CD8-positive, alpha-beta memory T cell (primary cell): ENCODE measurements at regions not wholly inside any gene's neighbourhood (a gene's known extent, or its start where the extent isn't known, plus 50 kb on each side); places are given as distances from the start of the nearest gene placed in this dataset.

Experiments
- CTCF ChIA-PET: fragments of 350-600 bp; sonication (Branson Sonifier 250); formaldehyde crosslinking; loops from one replicate; lab custom pipeline; 2021; ENCODE audit warnings: antibody characterized with exemption; lab: Charles Lee
- POLR2A ChIA-PET: fragments of 350-600 bp; sonication (Branson Sonifier 250); formaldehyde crosslinking; loops from one replicate; lab custom pipeline; 2021; ENCODE audit warnings: antibody characterized with exemption; lab: Charles Lee
- DNase-seq, 5 donors: peaks; one replicate each; pipeline versions ENCODE4 v3.0.0 to v3.0.0-alpha.2; 2020 to 2022; ENCODE audit warnings: mixed read lengths in 1 of 5
- H3K27ac ChIP-seq: one replicate; pipeline ENCODE4 v1.7.0; 2013; ENCODE audit warnings: low read depth, mild to moderate bottlenecking, low read length, moderate library complexity
- H3K27me3 ChIP-seq: 2 replicates; pipeline ENCODE4 v1.7.0; 2013; ENCODE audit warnings: low read length, mild to moderate bottlenecking; ENCODE audit not compliant: insufficient read depth, poor library complexity, severe bottlenecking
- H3K36me3 ChIP-seq: 2 replicates; pipeline ENCODE4 v1.7.0; 2013; ENCODE audit warnings: mild to moderate bottlenecking, low read length, moderate library complexity; ENCODE audit not compliant: insufficient read depth
- H3K4me1 ChIP-seq: 2 replicates; pipeline ENCODE4 v1.7.0; 2013; ENCODE audit warnings: mild to moderate bottlenecking, low read length, moderate library complexity; ENCODE audit not compliant: insufficient read depth
- H3K4me3 ChIP-seq: 2 replicates; pipeline ENCODE4 v1.7.0; 2013; ENCODE audit warnings: mild to moderate bottlenecking, low read length
- H3K9me3 ChIP-seq: 2 replicates; pipeline ENCODE4 v1.7.0; 2013; ENCODE audit warnings: mild to moderate bottlenecking, low read length
- H3K27ac Mint-ChIP-seq, 8 donors: one replicate each; pipeline ENCODE4 v1.8.0; 2020 to 2021; ENCODE audit warnings: mixed read lengths in 8 of 8, mild to moderate bottlenecking in 6 of 8, inconsistent platforms in 3 of 8, moderate library complexity in 3 of 8
- H3K27me3 Mint-ChIP-seq, 2 donors: one replicate each; pipeline ENCODE4 v1.8.0; 2020 to 2021; ENCODE audit warnings: mixed read lengths in 2 of 2, mild to moderate bottlenecking in 1 of 2, moderate library complexity in 1 of 2
- H3K36me3 Mint-ChIP-seq, 3 donors: one replicate each; pipeline ENCODE4 v1.8.0; 2020 to 2021; ENCODE audit warnings: mixed read lengths in 3 of 3, inconsistent platforms in 1 of 3, mild to moderate bottlenecking in 1 of 3
- H3K4me1 Mint-ChIP-seq, 3 donors: one replicate each; pipeline ENCODE4 v1.8.0; 2020 to 2021; ENCODE audit warnings: mixed read lengths in 3 of 3, inconsistent platforms in 1 of 3, mild to moderate bottlenecking in 1 of 3
- H3K4me3 Mint-ChIP-seq, 7 donors: one replicate each; pipeline ENCODE4 v1.8.0; 2020 to 2021; ENCODE audit warnings: mixed read lengths in 7 of 7, mild to moderate bottlenecking in 6 of 7, moderate library complexity in 4 of 7, inconsistent platforms in 2 of 7
- H3K9me3 Mint-ChIP-seq, 5 donors: one replicate each; pipeline ENCODE4 v1.8.0; 2020 to 2022; ENCODE audit warnings: mixed read lengths in 5 of 5, mild to moderate bottlenecking in 3 of 5, moderate library complexity in 2 of 5, inconsistent platforms in 1 of 5

DNA sequence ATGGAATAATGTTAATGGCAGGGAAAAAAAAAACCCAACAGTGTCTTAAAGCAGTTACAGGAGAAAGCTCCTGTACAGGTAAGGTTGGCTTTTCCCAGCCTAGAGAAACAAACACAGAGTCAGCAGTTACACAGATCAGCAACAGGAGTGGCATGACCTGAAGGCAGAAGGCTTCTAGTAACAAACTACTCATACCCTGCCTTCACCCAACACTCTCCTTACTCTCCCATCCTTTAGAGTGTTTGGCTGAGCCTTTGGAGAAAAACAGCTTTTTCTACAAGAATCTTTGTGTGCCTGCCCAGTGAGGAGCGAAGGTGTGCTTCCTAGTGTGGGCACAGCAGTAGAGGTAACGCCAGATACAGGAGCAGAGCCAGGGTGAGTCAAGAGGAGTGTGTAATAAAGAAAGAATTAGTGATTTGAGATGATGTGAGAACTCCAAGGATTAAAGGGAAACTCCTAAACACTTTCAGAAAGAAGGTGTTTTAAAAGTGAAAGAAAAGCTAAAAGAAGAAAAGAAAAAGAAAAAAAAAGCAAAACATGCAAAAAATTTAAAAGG is 152.7 kb downstream of the POLR2M start:
- no peaks in the 10 kb centered on the region for H3K4me1 Mint-ChIP-seq
- Histone ChIP-seq H3K4me3 (no peak overlapping the region), H3K4me1 (no peaks in the 10 kb centered on the region), H3K36me3 (no peaks in the 10 kb centered on the region), H3K27me3 (no peaks in the 10 kb centered on the region), H3K27ac (no peak overlapping the region), H3K9me3 (no peaks in the 10 kb centered on the region)
- no peak for DNase-seq
- POLR2A ChIA-PET, result no interaction called here
- H3K27ac Mint-ChIP-seq, result peak overlapping the region in 1 of 8 donors; percentile 1
- CTCF ChIA-PET, result interaction anchor here (1.0 kb wide), 1 partner anchor 13 kb away, joined by 3 read pairs; no protein-coding TSS in a partner anchor
- no peak overlapping the region for H3K4me3 Mint-ChIP-seq
- no peaks in the 10 kb centered on the region for H3K9me3 Mint-ChIP-seq
- H3K27me3 Mint-ChIP-seq, result peaks cover 7 to 44% of the 10 kb centered on the region in 2 donors
- H3K36me3 Mint-ChIP-seq, result no peaks in the 10 kb centered on the region

DNA sequence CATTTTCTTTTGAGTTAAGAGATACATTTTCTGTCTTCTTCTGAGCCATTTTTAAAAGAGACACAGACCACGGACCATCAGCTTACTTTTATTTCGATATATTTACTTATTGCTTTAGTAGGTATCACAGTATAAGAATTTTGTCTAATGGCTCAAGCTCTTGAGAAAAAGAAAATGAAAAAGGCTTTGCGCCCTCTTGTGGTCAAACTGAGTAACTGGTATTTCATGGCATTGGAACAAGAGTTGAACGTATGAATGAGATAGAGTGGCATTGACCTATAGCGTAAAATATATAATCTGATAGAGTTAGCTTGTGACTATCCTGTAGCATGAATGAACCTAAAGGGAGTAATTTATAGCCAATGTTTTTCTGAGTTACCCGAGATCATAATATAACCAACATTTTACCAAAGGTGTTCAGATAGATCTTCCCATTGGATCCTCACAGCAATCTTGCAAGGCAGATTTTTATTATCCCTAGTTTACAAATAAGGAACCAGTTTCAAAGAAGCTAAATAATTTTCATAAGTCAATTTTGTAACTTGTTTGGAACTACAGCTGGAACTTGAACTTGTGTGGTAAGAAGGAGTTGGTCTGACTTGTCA is 154.6 kb downstream of the POLR2M start:
- no peaks in the 10 kb centered on the region for H3K36me3 ChIP-seq
- Mint-ChIP-seq H3K4me1 (no peaks in the 10 kb centered on the region), H3K9me3 (no peaks in the 10 kb centered on the region), H3K36me3 (no peaks in the 10 kb centered on the region), H3K4me3 (no peak overlapping the region), H3K27ac (no peak overlapping the region), H3K27me3 (peaks cover 10 to 47% of the 10 kb centered on the region in 2 donors)
- H3K4me1 ChIP-seq, result no peaks in the 10 kb centered on the region
- H3K27me3 ChIP-seq, result no peaks in the 10 kb centered on the region
- no peak overlapping the region for H3K4me3 ChIP-seq
- no peak overlapping the region for H3K27ac ChIP-seq
- H3K9me3 ChIP-seq, result no peaks in the 10 kb centered on the region
- CTCF ChIA-PET, result interaction anchor here (0.9 to 2.1 kb wide), 11 partner anchors 8 to 301 kb away, joined by 3 to 8 read pairs (median 4); no protein-coding TSS in a partner anchor
- POLR2A ChIA-PET, result no interaction called here
- peak in 2 of 5 donors; percentile 11 to 28 for DNase-seq

DNA sequence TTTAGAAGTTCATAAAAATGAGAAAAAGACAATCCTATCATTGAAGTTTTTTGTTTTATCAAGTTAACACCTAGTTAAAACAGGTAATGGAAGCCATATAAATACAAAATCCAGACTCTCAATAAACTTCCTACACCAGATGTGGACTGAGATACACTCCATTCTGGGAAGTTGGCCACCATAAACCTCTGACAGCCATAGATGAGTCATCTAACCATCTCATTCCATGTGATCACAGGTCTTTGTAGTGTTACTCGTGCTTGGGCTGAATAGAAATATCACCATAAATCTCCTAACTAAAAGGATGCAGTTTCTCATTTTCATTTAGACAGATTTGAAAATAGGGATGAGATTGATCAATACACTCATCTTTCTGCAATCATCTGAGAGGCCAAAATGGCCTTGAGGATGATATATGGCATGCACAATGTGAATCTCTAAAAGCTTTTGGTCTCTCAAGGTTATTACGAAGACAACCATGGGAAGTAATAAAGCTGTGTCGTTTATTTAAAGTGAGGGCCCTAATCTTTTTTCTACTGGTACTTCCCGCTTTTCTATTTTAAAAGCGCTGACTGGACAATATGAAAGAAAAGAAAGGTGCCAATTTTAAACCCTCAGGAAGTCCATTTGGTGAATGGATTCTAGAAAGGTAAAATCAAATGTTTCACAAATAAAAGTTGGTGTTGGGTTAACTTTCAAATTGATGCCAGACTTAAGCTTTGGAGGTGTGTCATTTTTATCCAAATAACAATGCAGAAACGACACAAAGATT is 155.5 kb downstream of the POLR2M start:
- Histone ChIP-seq H3K27ac (no peak overlapping the region), H3K4me1 (no peaks in the 10 kb centered on the region), H3K9me3 (no peaks in the 10 kb centered on the region), H3K36me3 (no peaks in the 10 kb centered on the region), H3K27me3 (no peaks in the 10 kb centered on the region), H3K4me3 (no peak overlapping the region)
- Mint-ChIP-seq H3K4me1 (no peaks in the 10 kb centered on the region), H3K36me3 (no peaks in the 10 kb centered on the region), H3K27ac (no peak overlapping the region), H3K27me3 (peaks cover 11 to 49% of the 10 kb centered on the region in 2 donors), H3K4me3 (no peak overlapping the region), H3K9me3 (no peaks in the 10 kb centered on the region)
- POLR2A ChIA-PET, result no interaction called here
- CTCF ChIA-PET, result interaction anchor here (1.1 to 2.1 kb wide), 6 partner anchors 9 to 176 kb away, joined by 3 to 8 read pairs (median 4); no protein-coding TSS in a partner anchor
- DNase-seq, result no peak

GRCh38 chr15:57862761-57863160 is 156.2 kb downstream of the POLR2M start:
- Mint-ChIP-seq H3K9me3 (no peaks in the 10 kb centered on the region), H3K27ac (no peak overlapping the region), H3K27me3 (peaks cover 15 to 44% of the 10 kb centered on the region in 2 donors), H3K4me1 (peaks cover 1 to 2% (median 2%) of the 10 kb centered on the region in 3 donors), H3K4me3 (no peak overlapping the region), H3K36me3 (no peaks in the 10 kb centered on the region)
- no peaks in the 10 kb centered on the region for H3K27me3 ChIP-seq
- no peak overlapping the region for H3K27ac ChIP-seq
- ChIA-PET CTCF (interaction anchor here (2.1 kb wide), 1 partner anchor 8 kb away, joined by 8 read pairs; no protein-coding TSS in a partner anchor), POLR2A (no interaction called here)
- H3K4me1 ChIP-seq, result no peaks in the 10 kb centered on the region
- H3K4me3 ChIP-seq, result no peak overlapping the region
- H3K9me3 ChIP-seq, result no peaks in the 10 kb centered on the region
- H3K36me3 ChIP-seq, result no peaks in the 10 kb centered on the region
- no peak for DNase-seq

DNA sequence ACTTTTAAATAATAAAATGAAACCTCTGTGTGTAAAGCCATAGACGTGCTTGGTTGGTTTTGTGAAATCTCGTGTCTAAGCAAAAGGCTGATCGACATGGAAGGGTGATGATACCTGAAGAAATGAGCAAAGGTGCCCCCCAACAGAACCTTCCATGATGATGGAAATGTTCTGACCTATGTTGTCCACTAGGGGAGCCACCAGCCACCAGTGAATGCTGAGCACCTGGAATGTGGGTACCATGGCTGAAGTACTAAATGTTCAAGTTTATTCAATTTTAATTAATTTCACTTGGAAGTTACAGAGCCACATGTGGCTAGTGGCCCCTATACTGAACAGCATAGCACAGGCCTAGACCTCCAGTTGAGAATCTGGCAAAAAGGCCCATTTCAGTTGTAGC is 158.8 kb downstream of the POLR2M start:
- Histone ChIP-seq H3K27me3 (no peaks in the 10 kb centered on the region), H3K4me3 (no peak overlapping the region), H3K4me1 (no peaks in the 10 kb centered on the region), H3K36me3 (no peaks in the 10 kb centered on the region), H3K27ac (no peak overlapping the region), H3K9me3 (no peaks in the 10 kb centered on the region)
- no peak for DNase-seq
- Mint-ChIP-seq H3K4me3 (no peak overlapping the region), H3K9me3 (no peaks in the 10 kb centered on the region), H3K27me3 (peaks cover 21 to 43% of the 10 kb centered on the region in 2 donors), H3K4me1 (peaks cover 9 to 13% (median 13%) of the 10 kb centered on the region in 3 donors), H3K36me3 (no peaks in the 10 kb centered on the region), H3K27ac (no peak overlapping the region)
- POLR2A ChIA-PET, result no interaction called here
- CTCF ChIA-PET, result no interaction called here

GRCh38 chr15:57866149-57866736 is 159.7 kb downstream of the POLR2M start:
- Mint-ChIP-seq H3K4me1 (peaks cover 9 to 13% (median 13%) of the 10 kb centered on the region in 3 donors), H3K4me3 (no peak overlapping the region), H3K27me3 (peaks cover 25 to 47% of the 10 kb centered on the region in 2 donors), H3K36me3 (no peaks in the 10 kb centered on the region), H3K9me3 (no peaks in the 10 kb centered on the region), H3K27ac (no peak overlapping the region)
- no peaks in the 10 kb centered on the region for H3K27me3 ChIP-seq
- H3K27ac ChIP-seq, result no peak overlapping the region
- no peaks in the 10 kb centered on the region for H3K9me3 ChIP-seq
- ChIA-PET CTCF (interaction anchor here (0.9 to 1.1 kb wide), 2 partner anchors 15 to 16 kb away, joined by 3 read pairs; no protein-coding TSS in a partner anchor), POLR2A (interaction anchor here (0.7 kb wide), 1 partner anchor 1792 kb away, joined by 3 read pairs; no protein-coding TSS in a partner anchor)
- no peak overlapping the region for H3K4me3 ChIP-seq
- DNase-seq, result peak in 3 of 5 donors; percentile 4 to 25 (median 6)
- no peaks in the 10 kb centered on the region for H3K36me3 ChIP-seq
- H3K4me1 ChIP-seq, result no peaks in the 10 kb centered on the region

DNA sequence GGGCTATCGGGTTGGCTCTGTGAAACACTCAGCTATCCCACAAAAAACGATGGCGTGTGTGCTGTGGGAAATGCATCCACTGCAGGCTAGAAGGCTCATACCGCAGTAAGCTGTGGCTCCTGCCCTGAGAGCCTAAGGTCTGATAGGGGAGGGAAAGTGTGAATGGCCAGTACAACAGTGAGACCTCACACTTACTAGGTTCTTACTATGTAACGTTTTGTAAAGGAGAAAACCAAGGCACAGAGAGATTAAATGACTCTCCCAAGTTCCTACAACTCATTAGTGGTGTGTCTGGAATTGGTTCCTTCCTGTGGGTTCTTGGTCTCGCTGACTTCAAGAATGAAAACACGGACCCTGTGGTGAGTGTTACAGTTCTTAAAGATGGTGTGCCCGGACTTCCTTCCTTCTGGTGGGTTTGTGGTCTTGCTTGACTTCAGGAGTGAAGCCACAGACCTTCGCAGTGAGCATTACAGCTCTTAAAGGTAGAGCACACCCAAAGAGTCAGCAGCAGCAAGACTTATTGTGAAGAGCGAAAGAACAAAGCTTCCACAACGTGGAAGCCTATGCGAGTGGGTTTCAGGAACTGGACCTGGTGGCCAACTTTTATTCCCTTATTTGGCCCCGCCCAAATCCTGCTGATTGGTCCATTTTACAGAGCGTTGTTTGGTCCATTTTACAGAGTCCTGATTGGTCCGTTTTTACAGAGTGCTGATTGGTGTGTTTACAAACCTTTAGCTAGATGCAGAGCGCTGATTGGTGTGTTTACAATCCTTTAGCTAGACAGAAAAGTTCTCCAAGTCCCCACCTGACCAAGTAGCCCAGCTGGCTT is 161.7 kb downstream of the POLR2M start:
- peaks cover 9 to 13% (median 13%) of the 10 kb centered on the region in 3 donors for H3K4me1 Mint-ChIP-seq
- H3K27me3 Mint-ChIP-seq, result peaks cover 31 to 58% of the 10 kb centered on the region in 2 donors
- H3K9me3 Mint-ChIP-seq, result peaks cover 0 to 2% (median 0%) of the 10 kb centered on the region in 5 donors
- CTCF ChIA-PET, result no interaction called here
- H3K4me1 ChIP-seq, result no peaks in the 10 kb centered on the region
- peak in 1 of 5 donors; percentile 18 for DNase-seq
- POLR2A ChIA-PET, result no interaction called here
- no peak overlapping the region for H3K27ac ChIP-seq
- no peaks in the 10 kb centered on the region for H3K9me3 ChIP-seq
- no peaks in the 10 kb centered on the region for H3K36me3 ChIP-seq
- H3K4me3 Mint-ChIP-seq, result peak overlapping the region in 1 of 7 donors; percentile 10
- H3K27me3 ChIP-seq, result no peaks in the 10 kb centered on the region
- peak overlapping the region in 2 of 8 donors; percentile 4 to 41 for H3K27ac Mint-ChIP-seq
- H3K36me3 Mint-ChIP-seq, result no peaks in the 10 kb centered on the region
- H3K4me3 ChIP-seq, result no peak overlapping the region
